ENCODE measurements at regions not wholly inside any gene's neighbourhood (a gene's known extent, or its start where the extent isn't known, plus 50 kb on each side); places are given as distances from the start of the nearest gene placed in this dataset.

- TF ChIP-seq EZH2 (IDR thresholded peaks at IDR 0.05; ENCODE audit: borderline replicate concordance, low read length) = no peak
- no peak for TF ChIP-seq CTCF (conservative IDR thresholded peaks at IDR 0.05 in 1 of 2, IDR thresholded peaks at IDR 0.05 in 1 of 2; ENCODE audit: extremely low read depth in 1 of 2, insufficient read depth in 1 of 2, low read depth in 1 of 2, low read length in 2 of 2)
These were observed 76.9 kb upstream of the EFCAB3 start for GRCh38 chr17:62303476-62303875.

Data from mammary epithelial cell (primary cell).